Endothelial cell of hepatic sinusoid (primary cell): ENCODE measurements at regions not wholly inside any gene's neighbourhood (a gene's known extent, or its start where the extent isn't known, plus 50 kb on each side); places are given as distances from the start of the nearest gene placed in this dataset.

Experiments used
- in situ Hi-C: cut with HindIII; loops from 2 replicates; pipeline ENCODE4 v1.10.0; 2017; ENCODE audit warnings: low sequenced_read_pairs

GRCh38 chr6:1544000-1544399, 65.7 kb upstream of the FOXC1 start:
- in situ Hi-C loops = no loop called here

DNA sequence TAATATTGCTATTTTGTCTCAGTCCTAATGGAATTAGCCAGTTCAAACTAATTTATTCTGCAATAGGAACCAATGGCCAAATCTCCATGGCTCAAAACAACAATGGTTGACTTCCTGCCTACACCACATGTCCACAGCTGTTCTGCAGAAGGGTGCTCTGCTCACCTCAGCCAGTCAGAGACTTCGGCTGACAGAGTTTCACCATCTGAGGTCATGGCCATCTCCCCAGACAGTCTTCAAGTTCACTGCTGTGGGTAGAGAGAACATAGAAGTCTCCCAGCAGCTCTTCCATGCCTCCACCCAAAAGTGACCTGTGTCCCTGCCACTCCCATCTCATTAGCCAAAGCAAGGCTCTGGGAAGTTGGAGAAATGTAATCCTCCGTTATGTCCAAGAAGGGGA, 65.1 kb upstream of the FOXC1 start:
- in situ Hi-C loops = no loop called here

GRCh38 chr6:1545654-1546053, 64.1 kb upstream of the FOXC1 start:
- in situ Hi-C loops = no loop called here

DNA sequence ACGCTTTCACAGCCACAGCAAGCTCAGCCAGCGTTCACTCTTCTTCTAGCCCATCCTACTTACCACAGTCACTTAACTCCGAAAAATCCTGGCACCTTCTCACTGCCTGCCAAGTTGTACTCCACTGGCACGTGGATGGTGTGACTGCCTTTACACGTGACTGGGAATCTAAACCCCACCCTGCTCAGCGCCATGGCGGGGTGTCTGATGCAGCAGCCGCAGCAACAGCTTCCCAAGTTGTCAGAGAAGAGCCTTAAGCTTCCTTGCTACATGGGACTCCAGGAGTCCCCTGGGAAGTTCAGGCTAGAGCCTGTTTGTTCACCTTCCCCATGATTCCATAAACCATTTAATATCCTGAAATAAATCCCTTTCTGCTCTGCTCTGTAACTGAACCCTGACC, 61.9 kb upstream of the FOXC1 start:
- in situ Hi-C loops = no loop called here

- in situ Hi-C loops = no loop called here
Measured at GRCh38 chr6:1551249-1551648, 58.5 kb upstream of the FOXC1 start.

- in situ Hi-C loops = no loop called here
Measured at GRCh38 chr6:1552296-1552761, 57.4 kb upstream of the FOXC1 start.

- in situ Hi-C loops = no loop called here
Measured at GRCh38 chr6:1553562-1554083, 56.1 kb upstream of the FOXC1 start.

- in situ Hi-C loops = no loop called here
Measured at GRCh38 chr6:1554141-1554475, 55.6 kb upstream of the FOXC1 start.

- in situ Hi-C loops = loop anchor here (5.0 kb wide), 1 partner anchor 73 kb away; no protein-coding TSS in a partner anchor
Measured at GRCh38 chr6:1554476-1555310, 55.0 kb upstream of the FOXC1 start.

DNA sequence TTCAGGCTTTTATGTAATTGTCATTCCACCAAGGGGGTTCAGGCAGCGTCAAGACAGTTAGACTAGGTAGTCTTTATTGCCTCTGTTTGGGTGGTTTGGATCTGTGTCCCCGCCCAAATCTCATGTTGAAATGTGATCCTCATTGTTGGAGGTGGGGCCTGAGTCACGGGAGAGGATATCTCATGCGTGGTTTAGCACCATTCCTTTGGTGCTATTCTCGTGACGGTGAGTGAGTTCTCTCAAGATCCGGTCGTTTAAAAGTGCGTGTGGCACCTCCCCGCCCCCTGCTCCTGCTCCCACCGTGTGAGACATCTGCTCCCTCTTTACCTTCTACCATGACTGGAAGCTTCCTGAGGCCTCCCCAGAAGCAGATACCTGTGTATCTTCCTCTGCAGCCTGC, 51.3 kb upstream of the FOXC1 start:
- in situ Hi-C loops = loop anchor here (5.0 kb wide), 1 partner anchor 69 kb away; no protein-coding TSS in a partner anchor
